Upper lobe of right lung (tissue), 1 donor: ENCODE measurements at regions not wholly inside any gene's neighbourhood (a gene's known extent, or its start where the extent isn't known, plus 50 kb on each side); places are given as distances from the start of the nearest gene placed in this dataset.

Experiments used
- ATAC-seq: fragments of 200-7000 bp; cut with Tn5 transposase; one replicate; pipeline ENCODE4 v1.9.1; 2020; ENCODE audit warnings: mild to moderate bottlenecking, moderate library complexity
- DNase-seq: peaks from one replicate; pipeline ENCODE4 v3.0.0-alpha.2; 2020
- H3K27ac ChIP-seq: fragments of 200-600 bp; one replicate; pipeline ENCODE4 v1.8.0; 2022
- H3K27me3 ChIP-seq: fragments of 200-600 bp; one replicate; pipeline ENCODE4 v1.8.0; 2022; ENCODE audit warnings: mild to moderate bottlenecking
- H3K36me3 ChIP-seq: fragments of 200-600 bp; one replicate; pipeline ENCODE4 v1.8.0; 2022
- H3K4me1 ChIP-seq: fragments of 200-600 bp; one replicate; pipeline ENCODE4 v1.8.0; 2022
- H3K4me3 ChIP-seq: fragments of 200-600 bp; one replicate; pipeline ENCODE4 v1.8.0; 2022; ENCODE audit warnings: mild to moderate bottlenecking
- H3K9me3 ChIP-seq: fragments of 200-600 bp; one replicate; pipeline ENCODE4 v1.8.0; 2022
- intact Hi-C: fragments of 100-400 bp; cut with DNase I; formaldehyde crosslinking; loops from one replicate; pipeline ENCODE4 v1.11.0; 2022
- TF ChIP-seq, protein P1 (sequence below): fragments of 200-600 bp; IDR thresholded peaks from one replicate; pipeline ENCODE4 v1.8.0; 2022; ENCODE audit warnings: antibody characterized with exemption
- donor health status: DM: no; HTN: yes; CAD: no; lungs with severe emphysema.

DNA sequence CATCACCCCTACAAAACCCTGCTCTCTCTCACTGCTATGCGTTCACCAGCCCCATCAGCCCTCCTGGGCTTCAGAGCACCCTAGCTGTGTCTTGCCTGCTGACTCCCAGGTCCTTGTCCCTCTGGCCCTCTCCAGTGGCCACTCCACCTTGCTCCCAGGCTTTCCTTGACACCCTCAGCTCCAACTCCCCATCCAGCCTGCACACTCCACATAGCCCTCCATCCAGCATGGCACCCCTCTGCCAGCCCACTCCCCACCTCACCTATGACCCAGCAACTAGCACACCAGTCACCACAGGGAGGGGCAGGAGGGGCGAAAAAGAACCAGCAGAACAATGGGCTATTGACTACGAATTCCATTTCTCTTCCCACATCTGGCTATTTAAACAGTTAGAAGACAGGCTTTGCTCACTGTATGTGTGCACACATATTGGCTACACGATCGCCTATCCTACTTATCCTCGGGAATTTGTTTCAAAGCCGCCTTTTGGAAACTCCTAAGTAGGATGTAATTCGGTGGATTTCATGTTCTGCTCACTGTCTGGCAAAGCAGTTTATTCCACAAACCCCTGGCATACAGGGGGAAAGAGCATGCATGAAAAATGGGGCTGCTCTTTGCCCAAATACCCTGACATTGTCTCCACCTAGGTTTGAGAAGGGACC, 195.3 kb downstream of the SMAD2 start:
- Histone ChIP-seq H3K36me3 (no peaks in the 10 kb centered on the region), H3K9me3 (no peaks in the 10 kb centered on the region), H3K27me3 (no peaks in the 10 kb centered on the region), H3K27ac (no peak overlapping the region), H3K4me3 (no peak overlapping the region), H3K4me1 (no peaks in the 10 kb centered on the region)
- intact Hi-C loops = no loop called here
- DNase-seq = no peak
- no peak for ATAC-seq
- TF ChIP-seq, protein P1, sequence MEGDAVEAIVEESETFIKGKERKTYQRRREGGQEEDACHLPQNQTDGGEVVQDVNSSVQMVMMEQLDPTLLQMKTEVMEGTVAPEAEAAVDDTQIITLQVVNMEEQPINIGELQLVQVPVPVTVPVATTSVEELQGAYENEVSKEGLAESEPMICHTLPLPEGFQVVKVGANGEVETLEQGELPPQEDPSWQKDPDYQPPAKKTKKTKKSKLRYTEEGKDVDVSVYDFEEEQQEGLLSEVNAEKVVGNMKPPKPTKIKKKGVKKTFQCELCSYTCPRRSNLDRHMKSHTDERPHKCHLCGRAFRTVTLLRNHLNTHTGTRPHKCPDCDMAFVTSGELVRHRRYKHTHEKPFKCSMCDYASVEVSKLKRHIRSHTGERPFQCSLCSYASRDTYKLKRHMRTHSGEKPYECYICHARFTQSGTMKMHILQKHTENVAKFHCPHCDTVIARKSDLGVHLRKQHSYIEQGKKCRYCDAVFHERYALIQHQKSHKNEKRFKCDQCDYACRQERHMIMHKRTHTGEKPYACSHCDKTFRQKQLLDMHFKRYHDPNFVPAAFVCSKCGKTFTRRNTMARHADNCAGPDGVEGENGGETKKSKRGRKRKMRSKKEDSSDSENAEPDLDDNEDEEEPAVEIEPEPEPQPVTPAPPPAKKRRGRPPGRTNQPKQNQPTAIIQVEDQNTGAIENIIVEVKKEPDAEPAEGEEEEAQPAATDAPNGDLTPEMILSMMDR = no peak

DNA sequence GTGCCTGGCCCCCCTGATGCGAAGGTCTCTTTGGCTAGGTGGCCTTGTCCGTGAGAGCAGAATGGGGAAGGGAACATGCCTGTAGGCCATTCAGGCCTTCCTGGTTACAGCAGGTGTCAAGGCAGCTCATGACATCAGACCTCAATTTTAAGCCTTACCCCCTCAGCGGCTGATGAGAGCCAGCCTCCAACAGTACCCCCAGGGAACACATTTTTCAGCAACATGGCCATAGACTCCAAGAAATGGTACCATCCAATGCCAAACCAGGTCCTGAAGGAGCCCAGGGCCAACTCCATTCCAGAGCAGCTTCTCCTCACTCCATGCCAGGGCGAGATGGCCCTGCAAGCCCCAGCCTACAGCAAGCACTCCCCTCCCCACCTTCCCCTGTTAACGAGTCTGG, 199.2 kb downstream of the SMAD2 start:
- ATAC-seq (no peak), DNase-seq (no peak)
- no peaks in the 10 kb centered on the region for H3K9me3 ChIP-seq
- intact Hi-C loops = no loop called here
- H3K27ac ChIP-seq = no peak overlapping the region
- H3K4me1 ChIP-seq = no peaks in the 10 kb centered on the region
- TF ChIP-seq, protein P1 = no peak
- H3K27me3 ChIP-seq = no peaks in the 10 kb centered on the region
- no peak overlapping the region for H3K4me3 ChIP-seq
- H3K36me3 ChIP-seq = no peaks in the 10 kb centered on the region

DNA sequence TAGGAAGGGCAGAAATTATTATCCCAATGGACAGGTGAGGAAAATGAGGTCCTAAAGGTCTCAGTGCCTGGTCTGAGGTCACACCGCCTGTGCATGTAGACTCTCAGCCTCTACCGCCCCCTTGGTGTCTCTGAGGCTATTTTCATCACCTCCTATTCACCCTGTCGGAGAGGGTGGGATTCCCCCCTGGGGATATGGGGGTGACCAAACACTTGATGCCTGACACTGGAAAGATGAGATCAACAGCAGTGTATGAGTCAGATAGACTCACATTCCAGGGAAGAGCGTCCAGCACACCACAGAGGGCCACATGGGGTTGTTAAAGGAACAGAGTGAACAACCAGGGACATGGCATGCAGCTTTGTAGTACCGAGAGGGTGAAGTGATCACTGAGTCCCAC, 199.7 kb downstream of the SMAD2 start:
- no peaks in the 10 kb centered on the region for H3K9me3 ChIP-seq
- DNase-seq (no peak), ATAC-seq (no peak)
- H3K36me3 ChIP-seq = no peaks in the 10 kb centered on the region
- TF ChIP-seq, protein P1 = no peak
- H3K4me1 ChIP-seq = no peaks in the 10 kb centered on the region
- H3K27ac ChIP-seq = no peak overlapping the region
- H3K4me3 ChIP-seq = no peak overlapping the region
- no peaks in the 10 kb centered on the region for H3K27me3 ChIP-seq
- intact Hi-C loops = no loop called here

DNA sequence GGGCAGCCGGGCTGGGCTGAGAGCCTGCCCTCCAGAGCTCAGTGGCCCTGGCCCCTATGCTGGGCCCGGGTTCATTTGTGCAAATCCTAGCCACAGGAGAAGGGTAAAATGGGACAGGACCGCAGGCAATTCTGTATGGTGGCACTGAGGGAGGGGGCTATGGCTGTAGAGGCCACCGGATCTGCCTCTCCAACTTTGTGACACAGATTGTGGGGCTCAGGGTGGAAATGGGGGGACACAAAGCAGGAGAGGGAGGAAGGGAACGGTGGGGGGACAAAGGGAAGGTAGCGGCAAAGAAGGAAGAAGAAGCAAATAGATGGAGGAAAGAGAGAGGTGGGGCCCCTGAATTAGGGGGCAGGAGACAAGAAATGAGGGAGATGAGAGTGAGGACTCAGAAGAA, 201.1 kb downstream of the SMAD2 start:
- intact Hi-C loops = no loop called here
- ATAC-seq = no peak

DNA sequence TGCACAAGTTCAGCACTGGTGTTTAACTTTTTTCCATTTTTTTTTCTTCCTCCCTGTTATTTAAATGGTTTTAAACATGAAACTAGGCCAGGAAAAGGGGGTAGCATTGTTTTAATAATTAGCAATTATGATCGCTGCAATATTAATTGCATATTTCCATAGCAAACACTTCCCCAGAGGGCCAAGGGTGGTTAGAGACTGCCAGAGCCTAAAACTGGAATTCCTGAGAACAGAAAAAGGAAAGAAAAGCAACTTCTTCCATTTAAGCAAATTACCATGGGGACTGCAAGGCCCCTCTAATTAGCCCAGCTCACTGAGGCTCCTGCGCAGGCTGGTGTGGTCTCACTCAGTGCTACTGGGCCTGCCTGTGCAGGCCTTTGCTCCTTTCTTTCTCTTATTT, 201.5 kb downstream of the SMAD2 start:
- Histone ChIP-seq H3K4me1 (no peaks in the 10 kb centered on the region), H3K27ac (no peak overlapping the region), H3K27me3 (no peaks in the 10 kb centered on the region), H3K36me3 (no peaks in the 10 kb centered on the region), H3K9me3 (no peaks in the 10 kb centered on the region), H3K4me3 (no peak overlapping the region)
- DNase-seq = no peak
- intact Hi-C loops = no loop called here
- TF ChIP-seq, protein P1 = no peak
- ATAC-seq = no peak

More for the DNA sequence above, 201.1 kb downstream of the SMAD2 start:
- H3K27me3 ChIP-seq = no peaks in the 10 kb centered on the region
- no peak for DNase-seq
- H3K4me3 ChIP-seq = no peak overlapping the region
- no peaks in the 10 kb centered on the region for H3K36me3 ChIP-seq
- H3K9me3 ChIP-seq = no peaks in the 10 kb centered on the region
- TF ChIP-seq, protein P1 = no peak
- no peaks in the 10 kb centered on the region for H3K4me1 ChIP-seq
- H3K27ac ChIP-seq = no peak overlapping the region

DNA sequence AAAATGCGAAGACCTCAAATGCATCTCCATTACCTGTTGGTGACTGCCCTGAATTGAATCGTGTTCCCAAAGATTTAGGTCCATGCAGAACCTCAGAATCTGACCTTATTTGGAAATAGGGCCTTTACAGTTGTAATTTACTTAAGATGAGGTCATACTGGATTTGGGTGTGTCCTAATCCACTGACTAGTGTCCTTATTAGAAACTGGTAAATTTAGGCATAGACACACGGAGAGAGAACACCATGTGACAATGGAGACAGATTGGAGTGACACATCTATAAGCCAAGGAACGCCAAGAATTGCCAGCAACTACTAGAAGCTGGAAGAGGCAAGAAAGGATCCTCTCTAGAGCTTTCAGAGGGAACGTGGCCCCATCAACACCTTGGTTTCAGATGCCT, 203.1 kb downstream of the SMAD2 start:
- no peaks in the 10 kb centered on the region for H3K27me3 ChIP-seq
- no peak overlapping the region for H3K27ac ChIP-seq
- TF ChIP-seq, protein P1 = no peak
- H3K36me3 ChIP-seq = no peaks in the 10 kb centered on the region
- no peak overlapping the region for H3K4me3 ChIP-seq
- DNase-seq (no peak), ATAC-seq (no peak)
- intact Hi-C loops = no loop called here
- no peaks in the 10 kb centered on the region for H3K4me1 ChIP-seq
- no peaks in the 10 kb centered on the region for H3K9me3 ChIP-seq
